ENCODE measurements at regions not wholly inside any gene's neighbourhood (a gene's known extent, or its start where the extent isn't known, plus 50 kb on each side); places are given as distances from the start of the nearest gene placed in this dataset.
"Not testable (repeated sequence)": the region's sequence is repeated elsewhere in the genome, so short reads cannot be mapped to it uniquely, and the experiment has no call there.

DNA sequence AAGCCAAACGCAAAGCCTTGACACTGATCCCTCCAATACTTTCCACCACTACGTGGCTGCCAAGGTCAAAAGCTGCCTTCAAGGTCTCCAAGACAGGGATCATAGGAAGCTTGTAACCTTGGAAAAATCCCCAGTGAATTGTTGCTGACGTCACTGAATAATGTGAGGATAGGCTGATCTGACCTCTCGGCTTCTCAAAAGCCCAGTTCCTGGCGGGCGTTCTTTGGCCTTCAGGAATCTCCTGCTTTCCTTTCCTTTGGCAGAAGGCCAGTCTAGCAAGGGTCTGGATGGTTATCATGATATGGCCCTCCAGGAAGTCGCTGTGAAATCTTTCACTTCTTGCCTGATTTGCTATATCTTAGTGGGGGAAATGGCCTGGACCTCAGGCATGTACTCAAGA lies 61.4 kb upstream of the TNFAIP3 start:
- Histone ChIP-seq H3K4me3 (replicated peaks; ENCODE audit: insufficient read depth, low read length) (no peak overlapping the region), H3K27me3 (ENCODE audit: insufficient read depth, poor library complexity, severe bottlenecking) (no peaks in the 10 kb centered on the region), H3K27ac (replicated peaks) (no peak overlapping the region)
- TF ChIP-seq REST (IDR thresholded peaks at IDR 0.05; ENCODE audit: insufficient replicate concordance, low read depth) (no peak), POLR2AphosphoS5 (IDR thresholded peaks at IDR 0.05; ENCODE audit: low read depth) (no peak), GABPA (IDR thresholded peaks at IDR 0.05; ENCODE audit: low read depth) (no peak), SPI1 (IDR thresholded peaks at IDR 0.05; ENCODE audit: borderline replicate concordance, low read depth) (no peak)
- TF ChIP-seq, protein P1, sequence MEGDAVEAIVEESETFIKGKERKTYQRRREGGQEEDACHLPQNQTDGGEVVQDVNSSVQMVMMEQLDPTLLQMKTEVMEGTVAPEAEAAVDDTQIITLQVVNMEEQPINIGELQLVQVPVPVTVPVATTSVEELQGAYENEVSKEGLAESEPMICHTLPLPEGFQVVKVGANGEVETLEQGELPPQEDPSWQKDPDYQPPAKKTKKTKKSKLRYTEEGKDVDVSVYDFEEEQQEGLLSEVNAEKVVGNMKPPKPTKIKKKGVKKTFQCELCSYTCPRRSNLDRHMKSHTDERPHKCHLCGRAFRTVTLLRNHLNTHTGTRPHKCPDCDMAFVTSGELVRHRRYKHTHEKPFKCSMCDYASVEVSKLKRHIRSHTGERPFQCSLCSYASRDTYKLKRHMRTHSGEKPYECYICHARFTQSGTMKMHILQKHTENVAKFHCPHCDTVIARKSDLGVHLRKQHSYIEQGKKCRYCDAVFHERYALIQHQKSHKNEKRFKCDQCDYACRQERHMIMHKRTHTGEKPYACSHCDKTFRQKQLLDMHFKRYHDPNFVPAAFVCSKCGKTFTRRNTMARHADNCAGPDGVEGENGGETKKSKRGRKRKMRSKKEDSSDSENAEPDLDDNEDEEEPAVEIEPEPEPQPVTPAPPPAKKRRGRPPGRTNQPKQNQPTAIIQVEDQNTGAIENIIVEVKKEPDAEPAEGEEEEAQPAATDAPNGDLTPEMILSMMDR (IDR thresholded peaks at IDR 0.05; ENCODE audit: insufficient read depth, low read length) = no peak
- no peak for DNase-seq (ENCODE audit: low read depth in 1 of 2, low spot score in 1 of 2)

GRCh38 chr6:137806914-137807682 lies 60.0 kb upstream of the TNFAIP3 start:
- DNase-seq (ENCODE audit: low read depth in 1 of 2, low spot score in 1 of 2) = no peak
- no peak overlapping the region for H3K4me3 ChIP-seq (replicated peaks; ENCODE audit: insufficient read depth, low read length)

GRCh38 chr6:137808191-137808590 lies 58.9 kb upstream of the TNFAIP3 start:
- Histone ChIP-seq H3K4me3 (replicated peaks; ENCODE audit: insufficient read depth, low read length) (no peak overlapping the region), H3K27ac (replicated peaks) (no peak overlapping the region), H3K27me3 (ENCODE audit: insufficient read depth, poor library complexity, severe bottlenecking) (no peaks in the 10 kb centered on the region)
- TF ChIP-seq SPI1 (IDR thresholded peaks at IDR 0.05; ENCODE audit: borderline replicate concordance, low read depth) = no peak
- TF ChIP-seq, protein P1 (IDR thresholded peaks at IDR 0.05; ENCODE audit: insufficient read depth, low read length) = no peak
- TF ChIP-seq POLR2AphosphoS5 (IDR thresholded peaks at IDR 0.05; ENCODE audit: low read depth) = no peak
- TF ChIP-seq REST (IDR thresholded peaks at IDR 0.05; ENCODE audit: insufficient replicate concordance, low read depth) = no peak
- no peak for TF ChIP-seq GABPA (IDR thresholded peaks at IDR 0.05; ENCODE audit: low read depth)
- DNase-seq (ENCODE audit: low read depth in 1 of 2, low spot score in 1 of 2) = no peak

More at GRCh38 chr6:137806914-137807682, 60.0 kb upstream of the TNFAIP3 start:
- TF ChIP-seq SPI1 (IDR thresholded peaks at IDR 0.05; ENCODE audit: borderline replicate concordance, low read depth) = no peak
- no peak for TF ChIP-seq GABPA (IDR thresholded peaks at IDR 0.05; ENCODE audit: low read depth)
- Histone ChIP-seq H3K27me3 (ENCODE audit: insufficient read depth, poor library complexity, severe bottlenecking) (no peaks in the 10 kb centered on the region), H3K27ac (replicated peaks) (no peak overlapping the region)

DNA sequence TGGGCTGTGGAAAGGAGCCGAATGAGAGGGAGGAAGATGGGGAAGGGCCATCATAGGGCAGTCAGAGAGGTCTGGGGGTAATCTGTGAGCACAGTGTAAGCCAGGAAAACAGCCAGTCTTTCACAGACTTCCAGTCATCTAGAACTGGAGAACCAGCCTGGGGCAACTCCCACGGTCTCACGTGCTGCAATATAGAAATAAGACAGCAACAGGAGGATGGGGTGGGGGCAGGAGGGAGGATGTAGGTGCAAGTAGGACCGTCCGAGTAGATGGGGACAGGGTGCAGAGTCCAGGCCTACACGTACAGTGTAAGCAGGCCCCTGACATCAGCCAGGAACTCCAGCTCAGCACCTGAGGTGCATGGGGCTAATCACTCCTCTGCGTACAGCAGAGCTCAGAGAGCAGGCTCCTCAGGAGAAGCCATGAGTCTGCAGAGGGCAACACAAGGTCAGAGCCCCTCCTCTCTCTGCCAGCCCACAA lies 58.2 kb upstream of the TNFAIP3 start:
- Histone ChIP-seq H3K27ac (replicated peaks) (no peak overlapping the region), H3K4me3 (replicated peaks; ENCODE audit: insufficient read depth, low read length) (no peak overlapping the region), H3K27me3 (ENCODE audit: insufficient read depth, poor library complexity, severe bottlenecking) (no peaks in the 10 kb centered on the region)
- no peak for DNase-seq (ENCODE audit: low read depth in 1 of 2, low spot score in 1 of 2)
- TF ChIP-seq REST (IDR thresholded peaks at IDR 0.05; ENCODE audit: insufficient replicate concordance, low read depth) (no peak), POLR2AphosphoS5 (IDR thresholded peaks at IDR 0.05; ENCODE audit: low read depth) (no peak), GABPA (IDR thresholded peaks at IDR 0.05; ENCODE audit: low read depth) (no peak), SPI1 (IDR thresholded peaks at IDR 0.05; ENCODE audit: borderline replicate concordance, low read depth) (no peak)
- TF ChIP-seq, protein P1 (IDR thresholded peaks at IDR 0.05; ENCODE audit: insufficient read depth, low read length) = no peak

- H3K27me3 ChIP-seq (ENCODE audit: insufficient read depth, poor library complexity, severe bottlenecking); DNase-seq (ENCODE audit: low read depth in 1 of 2, low spot score in 1 of 2); H3K4me3 ChIP-seq (replicated peaks; ENCODE audit: insufficient read depth, low read length): not testable (repeated sequence)
- peak overlapping the region; percentile 79; the same call in 1 of the 2 replicates for H3K27ac ChIP-seq (replicated peaks)
These were observed 57.0 kb upstream of the TNFAIP3 start for GRCh38 chr6:137809895-137810553.

All from HL-60 (cell line).